ENCODE measurements at regions not wholly inside any gene's neighbourhood (a gene's known extent, or its start where the extent isn't known, plus 50 kb on each side); places are given as distances from the start of the nearest gene placed in this dataset.

- dilution Hi-C loops (cut with HindIII; ENCODE audit: low sequenced_read_pairs, unreplicated experiment) = no loop called here
- no peak overlapping the region for H3K18ac ChIP-seq (ENCODE audit: low read depth, low read length)
- DNase-seq (no peak), ATAC-seq (ENCODE audit: low read depth) (no peak)
- H3K23ac ChIP-seq (ENCODE audit: low read depth, low read length) = no peak overlapping the region
- H3K4me2 ChIP-seq (ENCODE audit: low read depth, low read length) = no peak overlapping the region
- H2BK15ac ChIP-seq (ENCODE audit: low read depth, low read length) = no peak overlapping the region
- H3K9ac ChIP-seq (ENCODE audit: low read depth, low read length) = no peak overlapping the region
- no peak overlapping the region for H2AFZ ChIP-seq (replicated peaks; ENCODE audit: low read length, poor library complexity)
- no peak overlapping the region for H2BK5ac ChIP-seq (ENCODE audit: low read depth, low read length, poor library complexity, severe bottlenecking)
- no peak for TF ChIP-seq SMC3 (IDR thresholded peaks at IDR 0.05; ENCODE audit: low read depth, low read length)
- TF ChIP-seq MAFK (IDR thresholded peaks at IDR 0.05; ENCODE audit: low read depth, low read length) = no peak
- no peak for TF ChIP-seq FOS (IDR thresholded peaks at IDR 0.05; ENCODE audit: low read depth, low read length)
- TF ChIP-seq POLR2A (IDR thresholded peaks at IDR 0.05; ENCODE audit: low read depth, low read length) = no peak
- no peak for TF ChIP-seq CHD1 (IDR thresholded peaks at IDR 0.05; ENCODE audit: low read depth, low read length)
- no peak for TF ChIP-seq CTCF (conservative IDR thresholded peaks at IDR 0.05; ENCODE audit: low read depth, low read length)
- no peak overlapping the region for H4K5ac ChIP-seq (ENCODE audit: low read depth, low read length)
- no peaks in the 10 kb centered on the region for H3K9me1 ChIP-seq (ENCODE audit: insufficient read depth, low read length)
- H4K91ac ChIP-seq (ENCODE audit: insufficient read depth, low read depth, low read length) = no peak overlapping the region
- no peaks in the 10 kb centered on the region for H3K36me3 ChIP-seq (ENCODE audit: control insufficient read depth, insufficient read depth, low read length)
- POLR2A ChIA-PET (ENCODE audit: unreplicated experiment) = no interaction called here
- H2BK20ac ChIP-seq (ENCODE audit: low read depth, low read length) = no peak overlapping the region
- H3K4ac ChIP-seq (ENCODE audit: low read depth, low read length) = no peak overlapping the region
- H4K20me1 ChIP-seq (ENCODE audit: insufficient read depth, low read length) = no peaks in the 10 kb centered on the region
- WGBS, 2 experiments (ENCODE audit: extremely low coverage in 2 of 2, insufficient read length in 1 of 2) = no CpG with 5 or more reads among the region's 3 CpGs
- no peak overlapping the region for H3K27ac ChIP-seq (ENCODE audit: insufficient read depth, low read length)
- in situ Hi-C loops (cut with MboI; ENCODE audit: low sequenced_read_pairs) = no loop called here
- no peak overlapping the region for H3K56ac ChIP-seq (ENCODE audit: extremely low read depth, insufficient read depth, low read length)
- no peaks in the 10 kb centered on the region; the same call in 1 of the 2 replicates for H3K4me1 ChIP-seq (ENCODE audit: control insufficient read depth, insufficient read depth, low read length)
- peaks cover 8% of the 10 kb centered on the region for H3K9me3 ChIP-seq (ENCODE audit: control insufficient read depth, insufficient read depth, low read length)
- H3K14ac ChIP-seq (replicated peaks; ENCODE audit: low read depth, low read length) = no peak overlapping the region
- BruUV-seq (replicated peaks) = no TSS peak
- no peak overlapping the region for H3K4me3 ChIP-seq (ENCODE audit: insufficient read depth, low read depth, low read length)
- no peak overlapping the region for H4K8ac ChIP-seq (ENCODE audit: low read depth in 2 of 2, low read length in 2 of 2)
- intact Hi-C loops (cut with micrococcal nuclease) = no loop called here
- H2BK120ac ChIP-seq (ENCODE audit: low read depth, low read length) = no peak overlapping the region
- CTCF ChIA-PET = no interaction called here
- H3K27me3 ChIP-seq (ENCODE audit: control insufficient read depth, insufficient read depth, low read length) = no peaks in the 10 kb centered on the region
- no peaks in the 10 kb centered on the region for H3K79me1 ChIP-seq (ENCODE audit: low read depth in 1 of 2, low read length in 2 of 2)
- H2AK5ac ChIP-seq (ENCODE audit: low read depth, low read length) = no peak overlapping the region
- H2AK9ac ChIP-seq (replicated peaks; ENCODE audit: low read depth, low read length, poor library complexity) = no peak overlapping the region
Observed at GRCh38 chr2:38130876-38131275, 54.9 kb upstream of the CYP1B1 start.
